Vagina (tissue), 2 donors: ENCODE measurements at regions not wholly inside any gene's neighbourhood (a gene's known extent, or its start where the extent isn't known, plus 50 kb on each side); places are given as distances from the start of the nearest gene placed in this dataset.

Experiments used
- CTCF ChIP-seq, 3 experiments: fragments of 450-650 bp in 2 of 3; fragments of 200-600 bp in 1 of 3; sonication (generic) in 1 of 3; IDR thresholded peaks; one replicate each; pipeline ENCODE4 v1.5.1; 2017 to 2019; ENCODE audit warnings: antibody characterized with exemption in 3 of 3, mild to moderate bottlenecking in 2 of 3, moderate library complexity in 2 of 3
- POLR2A ChIP-seq, 2 donors: fragments of 450-650 bp; IDR thresholded peaks; one replicate each; pipeline ENCODE4 v1.6.1; 2017; ENCODE audit warnings: antibody characterized with exemption in 2 of 2, mild to moderate bottlenecking in 2 of 2, moderate library complexity in 2 of 2
- POLR2AphosphoS5 ChIP-seq, 2 donors: sonication (generic); formaldehyde crosslinking; IDR thresholded peaks; one replicate each; pipeline ENCODE4 v1.9.0; 2017; ENCODE audit warnings: antibody characterized with exemption in 2 of 2, mild to moderate bottlenecking in 2 of 2, low read depth in 1 of 2; ENCODE audit not compliant: insufficient read depth in 1 of 2

- TF ChIP-seq CTCF (IDR thresholded peaks at IDR 0.05) (no peak), POLR2AphosphoS5 (IDR thresholded peaks at IDR 0.05; ENCODE audit: insufficient read depth in 1 of 2, low read depth in 1 of 2) (no peak), POLR2A (IDR thresholded peaks at IDR 0.05) (no peak)
Observed at GRCh38 chr4:97453186-97453585, 690.1 kb downstream of the STPG2 start.
